ELR (cell line): ENCODE measurements at regions not wholly inside any gene's neighbourhood (a gene's known extent, or its start where the extent isn't known, plus 50 kb on each side); places are given as distances from the start of the nearest gene placed in this dataset.

ENCODE experiments used
- DNase-seq: peaks from one replicate; pipeline ENCODE4 v3.0.0-alpha.2; 2015; ENCODE audit warnings: low read depth

DNA sequence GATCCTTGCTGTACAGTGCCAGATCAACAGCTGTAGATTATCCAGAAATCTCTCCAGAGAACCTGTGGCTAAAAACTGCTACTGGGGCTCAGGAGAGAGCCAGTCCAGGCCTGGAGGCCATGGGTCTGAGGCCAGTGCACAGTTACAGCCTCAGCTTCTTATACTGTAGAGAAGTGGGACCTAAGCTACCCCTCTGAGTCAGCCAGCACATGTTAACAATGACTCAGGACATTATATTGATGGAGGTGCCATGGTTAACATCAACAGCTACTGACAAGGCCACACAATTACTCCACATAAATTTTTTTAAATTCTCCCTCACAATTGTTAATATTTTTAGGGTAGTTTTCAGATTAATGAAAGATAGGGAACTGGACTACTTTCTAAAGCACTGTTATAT lies 138.5 kb downstream of the RBM26 start:
- DNase-seq: peak; percentile 11

DNA sequence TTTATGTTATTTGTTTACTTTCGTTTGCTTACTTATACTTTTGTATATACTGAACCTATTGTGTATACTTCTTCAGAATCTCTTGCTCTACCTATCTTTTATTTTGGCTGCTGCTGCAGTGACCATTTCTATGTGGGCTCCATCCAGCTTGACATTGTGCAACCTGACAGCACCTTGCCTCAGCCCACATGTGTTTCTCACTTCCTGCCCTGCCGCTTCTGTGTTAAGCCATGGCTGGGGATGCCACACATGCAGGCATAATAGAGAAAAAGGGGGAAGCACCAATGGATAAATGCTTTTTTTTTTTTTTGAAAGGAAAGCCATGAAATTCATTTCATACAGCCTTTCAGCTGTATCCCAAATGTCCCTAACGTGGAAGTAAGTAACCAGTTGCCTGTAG lies 147.6 kb downstream of the RBM26 start:
- no peak for DNase-seq

DNA sequence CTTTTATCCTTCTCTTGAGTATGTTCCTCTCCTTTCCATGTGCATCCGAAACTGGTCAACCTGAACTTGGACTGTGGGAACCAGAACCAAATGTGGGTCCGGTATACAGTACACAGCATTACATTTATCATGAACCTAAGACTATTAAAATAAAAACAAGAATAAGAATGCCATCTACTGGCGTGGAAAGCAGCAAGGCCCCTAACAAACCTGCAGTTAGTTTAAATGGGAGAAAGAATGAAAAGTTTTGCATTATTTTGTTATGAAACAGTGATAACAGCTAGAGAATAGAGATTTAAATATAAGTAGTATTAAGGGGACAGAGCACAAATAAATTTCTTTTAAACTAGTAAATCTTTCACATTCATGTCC lies 159.5 kb downstream of the RBM26 start:
- DNase-seq: no peak

DNA sequence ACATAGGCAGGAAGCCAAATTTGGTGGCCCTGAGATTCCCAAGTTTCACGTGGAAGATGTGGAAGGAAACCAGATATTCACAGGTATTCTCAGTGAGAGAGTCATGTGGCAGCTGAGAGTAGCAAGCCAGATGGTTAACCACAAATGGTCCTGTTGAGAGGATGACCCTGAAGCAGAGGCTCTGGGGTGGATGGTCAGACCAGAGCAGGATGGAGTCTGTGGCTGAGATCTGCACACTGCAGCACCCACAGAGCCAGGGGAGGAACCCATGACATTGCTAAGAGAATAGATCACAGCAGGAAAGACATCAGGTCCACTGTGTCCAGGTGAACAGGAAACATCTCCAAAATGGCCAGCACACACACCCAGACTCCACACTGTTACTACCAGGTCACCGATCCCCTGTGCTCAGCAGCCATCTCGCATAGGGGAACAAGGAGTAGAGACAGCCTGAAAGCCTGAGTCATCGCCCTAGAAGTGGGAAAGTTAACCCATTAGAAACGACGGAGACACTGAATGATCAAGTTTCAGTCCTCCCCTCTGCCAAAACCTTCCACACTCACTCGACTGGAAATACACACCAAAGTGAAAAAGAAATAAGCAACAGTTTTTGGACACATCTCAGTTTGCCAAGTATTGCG lies 160.0 kb downstream of the RBM26 start:
- no peak for DNase-seq

DNA sequence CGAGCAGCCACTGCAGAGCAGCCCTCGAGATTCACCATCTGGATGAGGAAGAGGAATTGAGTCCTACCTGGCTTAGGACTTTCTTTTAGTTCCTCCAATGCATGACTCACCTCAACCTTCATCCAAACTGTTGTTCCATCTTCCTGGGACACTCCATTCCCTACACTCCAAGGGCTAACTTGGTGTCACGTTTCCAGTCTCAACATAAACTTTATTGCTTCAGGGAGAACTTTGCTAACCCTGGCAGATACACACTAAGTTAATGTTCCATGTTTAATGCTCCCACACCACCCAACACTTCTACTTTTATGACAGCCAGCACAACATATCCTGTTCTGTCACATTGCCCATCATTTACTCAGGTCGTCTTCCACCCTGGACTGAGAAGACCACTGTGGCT lies 164.4 kb downstream of the RBM26 start:
- no peak for DNase-seq

DNA sequence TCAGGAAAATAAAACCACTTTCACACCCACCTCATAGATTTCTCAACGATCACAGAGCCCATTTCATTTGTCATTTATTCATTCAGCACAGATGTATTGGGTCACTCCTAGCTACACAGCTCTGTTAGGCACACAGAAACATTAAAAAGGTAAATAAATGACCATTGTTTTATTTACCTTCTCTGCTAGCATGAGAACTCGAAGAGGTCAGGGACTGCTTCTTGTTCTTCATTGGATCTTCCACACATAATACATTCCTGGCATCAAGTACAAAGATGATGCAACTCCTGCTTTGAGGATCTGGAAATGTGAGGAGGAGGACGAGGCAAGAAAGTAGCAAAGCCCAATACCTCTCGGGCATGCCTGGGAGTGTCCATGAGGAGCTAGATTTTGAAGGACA lies 168.1 kb downstream of the RBM26 start:
- no peak for DNase-seq

DNA sequence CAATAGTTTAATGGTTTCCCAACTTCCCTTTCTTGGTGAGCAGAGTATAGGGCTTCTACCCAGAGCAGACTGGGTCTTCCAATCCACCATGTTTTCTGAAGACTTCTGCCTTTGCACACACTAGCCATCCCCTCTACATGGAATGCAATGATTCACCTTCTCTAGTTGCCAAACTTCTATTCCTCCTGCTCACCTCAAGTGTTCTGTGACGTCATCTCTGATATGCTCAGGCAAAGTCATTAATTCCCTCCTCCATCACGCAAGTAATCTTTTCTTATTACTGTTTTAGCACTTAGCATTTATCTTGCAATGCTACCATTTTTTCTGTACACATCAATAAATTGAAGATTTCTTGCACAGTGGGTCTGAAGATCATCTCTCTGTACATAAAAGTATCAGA lies 174.2 kb downstream of the RBM26 start:
- DNase-seq: peak; percentile 12

DNA sequence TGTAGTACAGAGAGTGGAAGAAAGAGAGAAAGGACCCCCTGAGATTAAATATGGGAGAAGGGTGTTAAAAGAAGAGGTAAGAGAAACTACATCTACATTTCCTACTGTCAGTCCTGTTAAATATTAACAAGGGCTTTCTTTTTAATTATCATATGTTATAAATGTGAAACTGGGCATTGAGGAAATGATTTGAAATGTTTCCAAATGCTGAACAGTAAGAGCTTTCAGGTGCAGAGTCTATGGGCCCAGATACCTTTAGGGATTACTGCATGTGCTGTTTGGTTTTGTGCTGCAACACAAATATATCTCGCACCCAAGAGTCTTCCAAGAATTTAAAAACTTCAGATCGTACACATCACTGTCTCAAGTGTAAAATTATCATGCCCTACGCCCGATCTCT lies 176.3 kb downstream of the RBM26 start:
- no peak for DNase-seq

DNA sequence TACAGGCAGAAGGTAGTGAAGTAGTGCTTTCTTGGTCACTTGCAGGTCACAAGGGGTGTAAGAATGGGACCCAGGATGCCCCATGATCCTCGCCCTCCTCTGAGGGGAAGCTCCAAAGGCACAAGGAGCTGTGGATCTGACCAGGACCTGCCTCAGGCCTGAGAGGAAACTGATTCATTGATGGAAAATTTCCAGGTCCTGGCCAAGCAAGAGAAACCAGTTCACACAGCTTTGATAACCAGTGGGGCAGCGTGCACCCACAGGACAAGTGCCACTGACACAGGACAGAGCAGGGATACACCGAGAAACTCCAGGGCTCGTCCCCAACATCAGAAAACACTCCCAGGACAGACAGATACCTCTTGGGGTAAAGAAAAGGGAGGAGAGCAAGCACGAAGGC lies 177.1 kb downstream of the RBM26 start:
- peak; percentile 60 for DNase-seq

DNA sequence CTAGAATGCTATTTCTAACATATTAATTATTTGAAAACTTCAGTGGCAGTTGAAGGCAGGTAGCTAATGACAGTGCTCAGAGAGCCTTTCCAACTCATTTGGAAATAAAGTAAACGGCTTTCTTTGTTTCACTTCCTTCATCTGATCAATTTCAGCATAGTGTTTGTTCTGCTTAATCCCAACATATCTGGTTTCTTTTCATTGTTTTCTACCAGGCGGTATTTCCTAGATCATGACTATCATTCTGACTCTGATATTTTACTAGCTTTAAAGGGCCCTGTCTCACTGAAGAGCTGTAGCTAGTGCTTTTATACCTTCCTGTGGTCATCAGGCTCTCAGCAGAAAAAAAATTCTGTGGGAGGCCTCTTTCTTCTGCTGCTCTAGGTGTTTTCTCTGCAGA lies 178.6 kb downstream of the RBM26 start:
- DNase-seq: no peak

DNA sequence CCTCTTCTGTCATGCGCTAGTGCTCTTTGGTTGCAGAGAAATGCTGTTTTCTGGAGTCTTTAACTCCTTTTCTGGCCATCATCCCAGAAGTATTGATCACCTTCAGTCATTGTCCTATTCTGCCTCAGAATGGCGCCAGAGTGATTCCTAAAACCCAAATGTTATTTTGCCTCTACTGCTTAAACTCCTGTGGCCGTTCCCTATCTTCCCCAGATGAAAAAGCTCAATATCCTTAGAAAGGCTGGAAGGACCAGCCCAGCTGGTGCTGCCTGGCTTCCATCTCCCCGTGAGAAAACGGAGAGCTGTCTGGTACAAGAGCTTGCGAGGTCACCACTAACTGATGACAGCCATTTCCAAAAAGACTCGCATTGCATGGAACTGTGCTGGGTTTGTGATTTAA lies 179.1 kb downstream of the RBM26 start:
- DNase-seq: no peak

DNA sequence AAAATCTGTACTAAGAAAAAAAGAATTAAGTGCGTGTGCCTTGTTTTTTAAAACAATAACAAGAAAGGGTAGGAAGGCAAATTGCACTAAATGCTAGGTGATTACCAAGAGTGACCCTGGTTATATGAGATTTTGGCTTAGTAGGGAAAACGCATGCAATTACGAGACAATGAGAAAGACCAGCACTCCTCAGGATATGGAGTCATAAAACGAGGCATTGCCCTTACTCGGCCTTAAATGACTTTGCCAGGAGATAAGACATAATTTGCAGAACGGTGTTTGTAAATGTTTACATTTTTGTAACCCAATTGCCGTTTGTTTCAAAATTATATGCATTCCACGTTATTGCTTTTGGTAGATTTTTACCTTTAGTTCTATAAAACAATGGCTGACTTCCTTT lies 179.8 kb downstream of the RBM26 start:
- no peak for DNase-seq

DNA sequence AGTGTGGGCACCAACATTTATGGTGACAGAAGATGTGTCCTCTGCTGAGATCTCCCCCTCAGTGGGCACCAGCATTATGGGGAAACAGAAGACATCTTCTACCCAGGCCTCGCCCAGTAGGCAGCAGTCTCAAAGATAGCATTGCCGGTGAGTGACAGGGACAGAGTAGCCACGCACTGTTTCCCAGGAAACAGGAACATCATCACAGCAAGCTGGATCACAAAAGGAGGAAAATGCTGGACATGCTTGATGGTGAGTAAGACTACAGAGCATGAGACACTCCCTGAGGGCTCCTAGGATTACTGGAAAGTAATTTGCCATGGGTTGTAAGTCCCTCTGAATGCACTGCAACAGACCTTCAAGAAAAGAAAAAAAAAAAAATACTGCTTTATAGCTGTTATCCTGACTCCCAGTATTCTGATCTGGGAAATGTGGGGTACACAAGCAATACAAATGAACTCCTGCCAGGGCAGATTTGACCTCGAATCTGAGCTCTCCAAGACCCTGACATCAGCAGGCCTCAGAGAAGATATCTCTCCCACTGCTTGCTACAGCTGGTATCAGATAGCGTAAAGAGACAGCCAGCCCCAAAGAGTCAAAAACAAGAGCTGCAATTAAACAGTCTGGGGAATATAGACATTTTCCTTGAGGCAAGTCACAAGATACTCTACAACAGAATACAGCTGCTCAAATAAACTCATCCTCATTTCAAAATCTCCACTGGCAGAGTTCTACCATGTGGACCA lies 180.4 kb downstream of the RBM26 start:
- DNase-seq: peak; percentile 50

DNA sequence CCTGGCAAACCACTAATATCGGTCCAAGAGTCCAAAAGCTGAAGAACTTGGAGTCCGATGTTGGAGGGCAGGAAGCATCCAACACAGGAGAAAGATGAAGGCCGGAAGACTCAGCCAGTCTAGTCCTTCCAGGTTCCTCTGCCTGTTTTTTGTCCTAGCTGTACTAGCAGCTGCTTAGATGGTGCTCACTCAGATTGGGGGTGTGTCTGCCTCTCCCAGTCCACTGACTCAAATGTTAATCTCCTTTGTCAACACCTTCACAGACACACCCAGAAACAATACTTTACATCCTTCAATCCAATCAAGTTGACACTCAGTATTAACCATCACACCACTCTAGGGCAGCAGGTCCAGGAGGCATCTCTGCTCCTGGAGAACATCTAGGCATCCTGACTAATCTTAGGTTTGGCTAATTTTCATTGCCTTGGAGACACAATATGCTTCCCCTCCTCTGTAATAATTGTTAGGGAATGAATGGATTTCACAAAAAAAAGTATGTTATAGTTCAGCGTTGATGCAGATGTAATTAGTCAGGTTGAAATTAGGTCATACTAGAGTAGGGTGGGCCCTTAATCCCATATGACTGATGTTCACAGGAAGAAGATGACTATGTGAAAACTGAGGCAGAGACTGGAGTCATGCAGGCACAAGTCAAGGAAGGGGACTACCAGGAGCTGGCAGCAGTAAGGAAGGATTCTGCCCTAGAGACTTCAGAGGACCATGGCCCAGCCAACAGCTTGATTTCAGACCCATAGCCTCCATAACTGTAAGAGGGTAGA lies 183.4 kb downstream of the RBM26 start:
- peak; percentile 8 for DNase-seq

DNA sequence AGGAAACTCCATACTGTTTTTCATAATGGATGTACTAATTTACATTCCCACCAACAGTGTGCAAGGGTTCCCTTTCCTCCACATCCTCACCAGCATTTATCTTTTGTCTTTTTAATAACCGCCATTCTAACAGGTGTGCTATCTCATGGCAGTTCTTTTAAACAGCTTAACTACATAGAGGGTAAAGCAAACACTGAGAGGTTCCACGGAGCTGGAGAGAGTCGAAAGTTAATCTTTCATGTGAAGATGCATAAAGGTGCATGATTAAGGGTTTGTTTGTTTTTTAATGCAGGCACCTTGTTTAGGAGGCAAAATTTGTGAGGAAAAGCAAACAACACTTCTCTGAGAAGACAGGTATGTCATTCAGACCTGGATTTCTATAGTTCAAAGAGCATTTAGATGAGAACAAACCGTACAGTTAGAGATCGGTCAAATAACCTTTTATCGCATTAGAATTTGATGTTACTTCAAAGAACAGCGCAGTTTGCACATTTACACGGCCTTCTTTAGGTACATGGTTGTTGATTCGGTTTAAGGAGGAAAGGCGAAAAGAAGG lies 193.9 kb downstream of the RBM26 start:
- no peak for DNase-seq

DNA sequence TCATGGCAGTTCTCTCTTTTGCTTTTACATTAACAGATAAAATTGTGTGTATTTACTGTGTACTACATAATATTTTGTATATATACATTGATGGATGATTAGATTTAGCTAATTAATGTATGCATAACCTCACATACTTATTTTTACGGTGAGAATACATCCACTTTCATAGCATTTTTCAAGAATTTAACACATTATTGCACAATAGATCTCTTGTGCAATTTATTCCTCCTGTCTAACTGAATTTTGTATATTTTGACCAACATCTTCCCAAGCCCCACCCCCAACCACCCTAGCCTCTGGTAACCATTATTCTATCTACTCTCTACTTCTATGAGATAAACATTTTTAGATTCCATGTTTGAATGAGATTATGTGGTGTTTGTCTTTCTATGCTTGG lies 194.7 kb downstream of the RBM26 start:
- no peak for DNase-seq

DNA sequence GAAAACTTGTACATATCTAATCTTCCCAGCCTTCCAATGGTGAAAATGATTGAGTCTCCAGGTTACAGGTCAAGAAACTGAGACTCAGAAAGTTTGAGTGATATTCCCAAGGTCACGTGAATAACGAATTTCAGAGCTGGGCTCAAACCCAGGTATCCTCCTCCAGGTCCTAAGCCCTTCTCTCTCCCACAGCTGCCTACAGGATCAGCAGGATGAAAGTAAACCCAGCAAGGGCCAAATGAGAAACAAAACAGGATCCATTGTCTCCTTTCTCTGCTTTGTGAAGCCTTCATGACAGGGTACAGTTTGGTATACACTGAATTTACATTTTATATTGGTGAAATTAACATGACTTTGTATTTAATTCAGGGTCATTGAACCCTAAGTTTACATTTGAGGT lies 208.1 kb downstream of the RBM26 start:
- DNase-seq: no peak

DNA sequence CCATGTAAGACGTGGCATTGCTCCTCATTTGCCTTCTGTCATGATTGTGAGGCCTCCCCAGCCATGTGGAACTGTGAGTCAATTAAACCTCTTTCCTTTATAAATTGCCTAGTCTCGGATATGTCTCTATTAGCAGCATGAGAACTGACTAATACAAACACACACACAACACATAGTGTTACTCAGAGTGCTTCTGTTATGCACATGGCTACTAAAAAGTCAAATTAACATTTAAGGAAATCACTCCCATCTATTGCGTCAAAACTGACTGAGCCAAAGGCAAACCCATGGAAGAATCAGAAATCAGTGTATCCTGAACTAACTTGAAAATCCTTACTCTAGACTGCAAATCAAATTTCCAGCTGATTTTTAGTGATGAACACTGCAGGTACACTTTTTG lies 209.2 kb downstream of the RBM26 start:
- no peak for DNase-seq

DNA sequence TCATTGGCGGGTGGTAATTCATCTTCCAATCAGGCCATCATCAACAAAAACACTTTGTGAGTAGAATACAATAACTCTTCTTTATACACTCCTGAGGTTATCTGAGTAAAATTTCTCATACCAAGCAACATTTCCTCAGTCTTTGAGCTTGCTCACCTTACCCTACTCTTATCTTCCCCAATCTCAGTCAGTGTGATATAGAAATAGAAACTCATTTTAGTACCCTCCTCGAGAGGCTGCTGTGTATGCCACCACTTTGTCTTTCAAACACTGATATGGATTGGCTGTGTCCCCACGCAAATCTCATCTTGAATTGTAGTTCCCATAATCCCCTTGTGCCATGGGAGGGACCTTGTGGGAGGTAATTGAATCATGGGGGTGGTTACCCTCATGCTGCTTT lies 209.7 kb downstream of the RBM26 start:
- no peak for DNase-seq

DNA sequence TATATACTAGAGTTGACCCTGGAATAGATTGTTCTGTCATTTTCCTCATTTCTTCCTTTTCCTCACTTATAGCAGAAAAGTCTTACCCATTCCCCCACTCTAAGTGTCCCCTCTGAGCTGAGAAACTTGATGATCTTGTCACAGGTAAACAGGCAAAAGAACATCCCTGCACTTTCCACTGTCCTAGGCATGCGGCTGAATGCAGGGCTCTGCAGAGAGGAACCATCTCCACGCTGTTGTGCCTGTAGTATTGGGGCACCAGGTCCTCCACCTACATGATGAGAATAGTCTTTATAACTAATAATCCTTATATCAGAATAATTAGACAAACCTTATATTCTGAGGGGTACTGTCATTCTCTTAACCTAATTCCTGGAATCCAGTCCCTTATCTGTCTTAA lies 211.3 kb downstream of the RBM26 start:
- DNase-seq: no peak

DNA sequence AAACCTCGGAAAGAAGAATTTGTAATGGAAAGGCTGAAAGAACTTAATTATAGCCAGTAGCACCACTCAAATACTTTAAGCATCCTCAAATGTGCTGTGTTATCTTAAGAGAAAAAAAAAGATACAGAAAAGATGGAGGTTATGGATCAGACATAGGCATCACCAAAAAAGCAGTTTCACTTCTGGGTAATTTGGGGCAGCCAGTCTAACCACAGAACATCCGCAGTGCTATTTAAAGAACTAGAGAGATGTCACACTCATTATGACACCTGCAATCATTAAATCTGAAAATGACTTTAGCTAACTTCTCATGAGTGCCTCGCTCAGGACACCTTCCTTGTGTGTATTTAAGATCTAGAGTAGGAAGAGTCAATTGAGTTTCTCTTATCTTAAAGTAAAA lies 211.8 kb downstream of the RBM26 start:
- DNase-seq: no peak

DNA sequence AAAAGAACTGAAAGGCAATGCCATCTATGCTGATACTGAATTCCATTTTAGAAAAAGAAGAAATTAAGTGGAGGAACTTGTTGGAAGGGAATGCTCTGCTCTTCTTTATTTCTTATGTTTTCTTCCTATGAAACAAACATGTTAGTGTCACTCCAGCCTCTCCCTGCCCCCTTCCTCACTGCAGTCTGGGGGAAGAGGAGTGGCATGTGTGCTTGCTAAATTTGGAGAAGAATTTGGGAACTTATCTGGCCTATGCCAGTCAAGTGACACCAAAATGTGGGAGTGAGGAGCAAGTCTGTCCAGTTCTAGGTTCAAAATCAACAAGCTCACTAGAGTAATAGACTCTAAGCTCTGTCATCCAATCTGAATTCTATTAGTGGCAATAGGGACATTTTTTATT lies 214.6 kb downstream of the RBM26 start:
- DNase-seq: no peak

DNA sequence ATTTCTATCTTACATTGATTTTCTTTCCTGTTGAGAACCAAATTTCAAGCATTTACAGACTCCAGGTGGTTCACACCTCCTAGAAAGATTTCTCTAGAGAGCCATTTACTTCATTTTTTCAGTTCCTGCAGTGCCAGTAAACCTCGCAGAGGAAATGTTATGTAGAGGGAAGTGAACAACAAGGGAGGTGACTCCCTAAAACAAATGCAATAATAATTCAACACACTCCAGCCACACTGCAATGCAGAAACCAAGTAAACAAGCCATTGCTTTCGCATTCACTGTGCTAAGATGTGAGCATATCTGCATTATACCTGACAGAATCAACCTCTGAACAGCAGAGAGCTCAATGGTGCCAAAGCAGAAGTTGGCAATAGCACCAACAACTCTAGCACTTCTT lies 215.1 kb downstream of the RBM26 start:
- no peak for DNase-seq
